ENCODE measurements at regions not wholly inside any gene's neighbourhood (a gene's known extent, or its start where the extent isn't known, plus 50 kb on each side); places are given as distances from the start of the nearest gene placed in this dataset.

DNA sequence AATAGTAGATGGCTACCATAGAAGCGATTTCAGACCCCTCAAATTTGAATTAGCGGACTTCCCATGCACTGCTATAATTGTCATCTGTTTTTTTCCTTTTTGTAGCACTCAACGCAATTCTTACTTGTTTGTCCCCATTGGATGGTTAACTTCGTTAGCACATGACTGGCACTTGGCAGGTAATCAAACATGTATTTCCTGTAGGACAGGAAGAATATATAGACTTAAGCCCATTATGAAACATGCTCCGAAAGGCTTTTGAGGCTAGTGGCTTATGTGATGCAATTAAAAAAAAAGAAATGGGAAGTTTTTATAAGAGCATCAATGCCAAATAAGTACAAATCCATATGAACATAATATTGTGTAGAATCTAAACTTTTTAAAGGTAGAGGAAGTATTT is 301.2 kb downstream of the PSAT1 start:
- TF ChIP-seq, protein P1, sequence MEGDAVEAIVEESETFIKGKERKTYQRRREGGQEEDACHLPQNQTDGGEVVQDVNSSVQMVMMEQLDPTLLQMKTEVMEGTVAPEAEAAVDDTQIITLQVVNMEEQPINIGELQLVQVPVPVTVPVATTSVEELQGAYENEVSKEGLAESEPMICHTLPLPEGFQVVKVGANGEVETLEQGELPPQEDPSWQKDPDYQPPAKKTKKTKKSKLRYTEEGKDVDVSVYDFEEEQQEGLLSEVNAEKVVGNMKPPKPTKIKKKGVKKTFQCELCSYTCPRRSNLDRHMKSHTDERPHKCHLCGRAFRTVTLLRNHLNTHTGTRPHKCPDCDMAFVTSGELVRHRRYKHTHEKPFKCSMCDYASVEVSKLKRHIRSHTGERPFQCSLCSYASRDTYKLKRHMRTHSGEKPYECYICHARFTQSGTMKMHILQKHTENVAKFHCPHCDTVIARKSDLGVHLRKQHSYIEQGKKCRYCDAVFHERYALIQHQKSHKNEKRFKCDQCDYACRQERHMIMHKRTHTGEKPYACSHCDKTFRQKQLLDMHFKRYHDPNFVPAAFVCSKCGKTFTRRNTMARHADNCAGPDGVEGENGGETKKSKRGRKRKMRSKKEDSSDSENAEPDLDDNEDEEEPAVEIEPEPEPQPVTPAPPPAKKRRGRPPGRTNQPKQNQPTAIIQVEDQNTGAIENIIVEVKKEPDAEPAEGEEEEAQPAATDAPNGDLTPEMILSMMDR (conservative IDR thresholded peaks at IDR 0.05; ENCODE audit: low read depth, low read length) = no peak
- no peak for TF ChIP-seq EZH2 (IDR thresholded peaks at IDR 0.05; ENCODE audit: borderline replicate concordance, low read depth, low read length, poor library complexity, severe bottlenecking)

Measured in A673 (cell line).